ENCODE measurements at regions not wholly inside any gene's neighbourhood (a gene's known extent, or its start where the extent isn't known, plus 50 kb on each side); places are given as distances from the start of the nearest gene placed in this dataset.

GRCh38 chr10:9535744-9536143 is 1481.3 kb downstream of the GATA3 start:
- Mint-ChIP-seq H3K9me3 (no peaks in the 10 kb centered on the region), H3K4me1 (no peaks in the 10 kb centered on the region), H3K27ac (no peak overlapping the region), H3K4me3 (no peak overlapping the region), H3K27me3 (ENCODE audit: low read depth, poor library complexity) (peaks cover 3% of the 10 kb centered on the region), H3K36me3 (ENCODE audit: low read depth) (no peaks in the 10 kb centered on the region)
- no peak for TF ChIP-seq CTCF (IDR thresholded peaks at IDR 0.05)
- DNase-seq = no peak

GRCh38 chr10:9545073-9545472 is 1472.6 kb upstream of the CELF2 start:
- peaks cover 3% of the 10 kb centered on the region for H3K27me3 Mint-ChIP-seq (ENCODE audit: low read depth, poor library complexity)
- TF ChIP-seq CTCF (IDR thresholded peaks at IDR 0.05) = no peak
- H3K27ac Mint-ChIP-seq = no peak overlapping the region
- DNase-seq = no peak
- no peaks in the 10 kb centered on the region for H3K36me3 Mint-ChIP-seq (ENCODE audit: low read depth)
- no peaks in the 10 kb centered on the region for H3K9me3 Mint-ChIP-seq
- no peaks in the 10 kb centered on the region for H3K4me1 Mint-ChIP-seq
- no peak overlapping the region for H3K4me3 Mint-ChIP-seq

- H3K27ac Mint-ChIP-seq = no peak overlapping the region
- H3K4me3 Mint-ChIP-seq = no peak overlapping the region
- TF ChIP-seq CTCF (IDR thresholded peaks at IDR 0.05) = no peak
- peaks cover 7% of the 10 kb centered on the region for H3K9me3 Mint-ChIP-seq
- H3K36me3 Mint-ChIP-seq (ENCODE audit: low read depth) = no peaks in the 10 kb centered on the region
- DNase-seq = no peak
- H3K4me1 Mint-ChIP-seq = no peaks in the 10 kb centered on the region
- peaks cover 7% of the 10 kb centered on the region for H3K27me3 Mint-ChIP-seq (ENCODE audit: low read depth, poor library complexity)
These were observed 1469.5 kb upstream of the CELF2 start for GRCh38 chr10:9547936-9548904.

- no peak for TF ChIP-seq CTCF (IDR thresholded peaks at IDR 0.05)
- Mint-ChIP-seq H3K27ac (no peak overlapping the region), H3K36me3 (ENCODE audit: low read depth) (no peaks in the 10 kb centered on the region)
These were observed 1466.9 kb upstream of the CELF2 start for GRCh38 chr10:9550810-9551209.

GRCh38 chr10:9554321-9554720 is 1463.4 kb upstream of the CELF2 start:
- H3K4me3 Mint-ChIP-seq = no peak overlapping the region
- TF ChIP-seq CTCF (IDR thresholded peaks at IDR 0.05) = no peak

More at GRCh38 chr10:9550810-9551209, 1466.9 kb upstream of the CELF2 start:
- DNase-seq = no peak
- Mint-ChIP-seq H3K4me1 (no peaks in the 10 kb centered on the region), H3K27me3 (ENCODE audit: low read depth, poor library complexity) (peaks cover 7% of the 10 kb centered on the region), H3K9me3 (peaks cover 7% of the 10 kb centered on the region), H3K4me3 (no peak overlapping the region)

GRCh38 chr10:9560976-9561375 is 1456.7 kb upstream of the CELF2 start:
- Mint-ChIP-seq H3K27me3 (ENCODE audit: low read depth, poor library complexity) (peaks cover 7% of the 10 kb centered on the region), H3K4me3 (no peak overlapping the region), H3K4me1 (no peaks in the 10 kb centered on the region), H3K27ac (no peak overlapping the region), H3K9me3 (no peaks in the 10 kb centered on the region), H3K36me3 (ENCODE audit: low read depth) (no peaks in the 10 kb centered on the region)
- TF ChIP-seq CTCF (IDR thresholded peaks at IDR 0.05) = no peak
- no peak for DNase-seq

More at GRCh38 chr10:9554321-9554720, 1463.4 kb upstream of the CELF2 start:
- peaks cover 7% of the 10 kb centered on the region for H3K9me3 Mint-ChIP-seq
- no peak overlapping the region for H3K27ac Mint-ChIP-seq
- no peaks in the 10 kb centered on the region for H3K36me3 Mint-ChIP-seq (ENCODE audit: low read depth)
- peaks cover 7% of the 10 kb centered on the region for H3K27me3 Mint-ChIP-seq (ENCODE audit: low read depth, poor library complexity)
- no peaks in the 10 kb centered on the region for H3K4me1 Mint-ChIP-seq
- no peak for DNase-seq

Data from nephron progenitor cell (in vitro differentiated cells).